Peyer's patch (tissue), 4 donors: ENCODE measurements at regions not wholly inside any gene's neighbourhood (a gene's known extent, or its start where the extent isn't known, plus 50 kb on each side); places are given as distances from the start of the nearest gene placed in this dataset.

Source experiments
- CTCF ChIP-seq, 6 experiments: fragments of 450-650 bp in 4 of 6; fragments of 200-600 bp in 2 of 6; sonication (generic) in 1 of 6; IDR thresholded peaks; one replicate each; pipeline ENCODE4 v1.5.1; 2017 to 2019; ENCODE audit warnings: antibody characterized with exemption in 6 of 6, mild to moderate bottlenecking in 3 of 6, moderate library complexity in 1 of 6
- POLR2A ChIP-seq, 2 donors: fragments of 450-650 bp; IDR thresholded peaks; one replicate each; pipeline ENCODE4 v1.5.1; 2017; ENCODE audit warnings: antibody characterized with exemption in 2 of 2, mild to moderate bottlenecking in 2 of 2, moderate library complexity in 2 of 2

DNA sequence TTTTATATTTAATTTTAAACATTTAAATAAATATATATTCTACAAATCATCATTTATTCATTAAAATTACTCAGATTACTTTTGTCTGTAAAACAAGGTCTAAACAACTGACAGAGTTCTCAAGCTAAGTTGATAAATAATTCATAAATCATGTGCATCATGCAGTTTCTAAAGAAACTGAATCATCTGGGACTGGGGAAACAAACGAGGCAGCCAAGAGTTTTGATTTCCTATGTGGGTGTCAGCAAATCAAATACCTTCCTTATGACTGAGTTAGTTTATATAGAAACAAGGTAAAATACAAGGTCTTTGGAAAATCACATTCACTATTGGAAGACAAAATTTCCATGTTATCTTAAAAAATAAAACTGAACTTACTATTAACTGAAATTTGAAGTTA lies 149.9 kb upstream of the BEND6 start:
- TF ChIP-seq CTCF (IDR thresholded peaks at IDR 0.05) = no peak
- TF ChIP-seq POLR2A (IDR thresholded peaks at IDR 0.05) = no peak
